ENCODE measurements at regions not wholly inside any gene's neighbourhood (a gene's known extent, or its start where the extent isn't known, plus 50 kb on each side); places are given as distances from the start of the nearest gene placed in this dataset.

DNA sequence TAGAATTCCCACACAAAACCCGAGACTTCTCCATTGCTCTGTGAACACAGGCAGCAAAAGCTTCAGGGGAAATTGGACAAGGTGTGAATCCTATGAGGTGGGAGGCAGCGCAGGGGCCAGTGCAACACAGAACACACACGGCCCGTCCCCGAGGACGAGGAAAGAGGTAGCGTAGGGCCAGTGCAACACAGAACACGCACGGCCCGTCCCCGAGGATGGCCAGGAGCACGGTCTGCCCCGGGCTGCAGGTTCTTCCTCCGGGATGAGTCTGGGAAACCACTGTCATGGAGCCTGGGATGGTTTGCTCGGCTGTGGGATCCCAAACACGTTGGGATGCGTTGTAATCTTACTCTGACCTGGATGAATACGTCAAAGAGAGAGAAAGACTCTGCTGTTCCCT, 432.1 kb downstream of the GLRX3 start:
- no peaks in the 10 kb centered on the region for H3K27me3 ChIP-seq (ENCODE audit: control insufficient read depth, insufficient read depth, low read length)
- H3K9ac ChIP-seq (ENCODE audit: low read depth, low read length), result no peak overlapping the region
- no peaks in the 10 kb centered on the region for H3K4me1 ChIP-seq (ENCODE audit: control insufficient read depth, insufficient read depth, low read length)
- H3K4me3 ChIP-seq (ENCODE audit: low read depth, low read length), result no peak overlapping the region
- no peaks in the 10 kb centered on the region for H3K36me3 ChIP-seq (ENCODE audit: control insufficient read depth, insufficient read depth, low read length)
- no peaks in the 10 kb centered on the region for H3K9me3 ChIP-seq (ENCODE audit: control insufficient read depth, insufficient read depth, low read length)

DNA sequence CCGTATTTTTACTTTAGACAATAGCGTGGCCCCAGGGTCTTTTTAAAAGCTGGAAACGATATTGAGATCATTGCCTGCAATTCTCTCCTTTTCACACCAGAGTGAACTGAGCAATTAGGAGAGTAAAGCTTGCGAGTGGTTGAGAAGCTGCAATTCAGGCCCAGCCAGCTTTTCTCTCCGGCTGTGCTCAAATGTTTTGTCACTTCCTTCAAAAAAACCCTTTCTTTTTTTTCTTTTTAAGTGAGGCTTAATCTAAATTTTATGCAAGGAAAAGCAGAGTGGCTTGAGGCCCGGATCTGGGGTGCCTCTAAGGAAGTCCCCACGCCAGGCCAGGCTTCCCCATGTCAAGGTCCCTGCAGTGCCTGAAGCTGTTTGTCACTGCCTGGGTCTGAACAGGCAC, 433.9 kb downstream of the GLRX3 start:
- H3K36me3 ChIP-seq (ENCODE audit: control insufficient read depth, insufficient read depth, low read length), result no peaks in the 10 kb centered on the region
- H3K9me3 ChIP-seq (ENCODE audit: control insufficient read depth, insufficient read depth, low read length), result no peaks in the 10 kb centered on the region
- no peak overlapping the region for H3K9ac ChIP-seq (ENCODE audit: low read depth, low read length)
- H3K4me1 ChIP-seq (ENCODE audit: control insufficient read depth, insufficient read depth, low read length), result no peaks in the 10 kb centered on the region
- H3K27me3 ChIP-seq (ENCODE audit: control insufficient read depth, insufficient read depth, low read length), result no peaks in the 10 kb centered on the region
- H3K4me3 ChIP-seq (ENCODE audit: low read depth, low read length), result no peak overlapping the region

DNA sequence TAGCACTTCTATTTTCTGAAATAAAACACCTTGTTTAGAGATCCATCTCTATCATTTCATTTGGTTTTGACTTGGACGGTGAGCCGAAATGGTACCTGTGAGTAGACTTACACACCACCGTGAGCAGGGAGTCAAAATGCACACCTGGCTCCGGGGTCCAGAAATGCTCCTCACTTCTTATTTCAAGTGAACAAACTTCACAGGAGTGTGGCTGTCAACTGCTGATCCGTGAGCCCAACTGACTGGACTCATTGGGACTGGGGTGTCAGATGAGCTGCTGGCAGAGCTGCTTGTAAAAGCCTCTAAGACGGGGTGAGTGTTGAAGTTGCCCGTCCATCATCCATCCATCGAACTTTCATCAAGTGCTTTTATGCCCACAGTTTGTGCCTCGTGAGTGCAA, 435.5 kb downstream of the GLRX3 start:
- no peaks in the 10 kb centered on the region for H3K36me3 ChIP-seq (ENCODE audit: control insufficient read depth, insufficient read depth, low read length)
- H3K4me3 ChIP-seq (ENCODE audit: low read depth, low read length), result no peak overlapping the region
- no peak overlapping the region for H3K9ac ChIP-seq (ENCODE audit: low read depth, low read length)
- H3K27me3 ChIP-seq (ENCODE audit: control insufficient read depth, insufficient read depth, low read length), result no peaks in the 10 kb centered on the region
- no peaks in the 10 kb centered on the region for H3K9me3 ChIP-seq (ENCODE audit: control insufficient read depth, insufficient read depth, low read length)
- H3K4me1 ChIP-seq (ENCODE audit: control insufficient read depth, insufficient read depth, low read length), result no peaks in the 10 kb centered on the region

DNA sequence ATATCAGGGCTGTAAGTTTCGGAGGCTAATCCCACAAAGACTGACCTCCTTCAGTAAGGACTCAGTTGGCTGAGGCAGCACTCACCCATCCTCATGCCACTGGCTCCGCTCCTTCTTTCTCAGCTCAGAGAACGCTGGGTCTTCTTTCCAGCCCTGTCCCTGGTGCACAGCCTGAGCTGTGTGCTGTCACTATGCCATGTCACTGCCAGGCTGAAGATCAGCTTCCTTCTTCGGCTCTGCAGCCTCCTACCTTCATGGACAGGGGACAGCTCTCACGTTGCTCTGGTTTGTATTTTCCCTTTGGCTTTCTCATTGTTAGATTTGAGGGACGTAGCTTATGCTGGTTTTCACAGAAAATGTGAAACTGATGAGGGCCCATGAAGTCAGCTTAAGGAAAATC, 437.3 kb downstream of the GLRX3 start:
- Histone ChIP-seq H3K4me1 (ENCODE audit: control insufficient read depth, insufficient read depth, low read length) (no peaks in the 10 kb centered on the region), H3K9ac (ENCODE audit: low read depth, low read length) (no peak overlapping the region), H3K36me3 (ENCODE audit: control insufficient read depth, insufficient read depth, low read length) (no peaks in the 10 kb centered on the region), H3K9me3 (ENCODE audit: control insufficient read depth, insufficient read depth, low read length) (no peaks in the 10 kb centered on the region), H3K27me3 (ENCODE audit: control insufficient read depth, insufficient read depth, low read length) (no peaks in the 10 kb centered on the region), H3K4me3 (ENCODE audit: low read depth, low read length) (no peak overlapping the region)

DNA sequence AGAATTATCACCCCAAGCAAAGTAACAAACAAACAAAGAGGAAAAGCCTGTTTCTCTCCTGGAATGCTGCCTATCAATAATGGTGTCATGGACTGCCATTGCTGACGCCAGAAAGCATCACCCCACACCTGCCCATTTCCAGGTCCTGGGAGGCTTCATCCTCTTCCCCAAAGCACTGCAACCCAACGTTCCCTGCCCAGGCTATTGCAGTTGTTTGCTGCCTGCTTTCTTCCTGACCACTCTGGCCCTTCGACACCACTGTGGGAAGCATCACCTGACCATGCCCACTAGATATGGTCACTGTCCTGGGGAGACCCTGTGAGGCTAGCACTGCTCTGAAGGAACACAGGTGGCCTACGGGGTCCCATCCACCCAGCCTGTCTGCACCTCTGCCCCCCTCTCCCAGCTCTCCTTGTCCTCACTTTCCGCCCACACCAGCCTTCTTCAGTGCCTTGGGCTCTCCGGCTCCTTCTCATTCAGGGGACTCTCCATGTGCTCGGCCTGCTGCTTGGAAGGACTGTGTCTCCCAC, 439.6 kb downstream of the GLRX3 start:
- no peaks in the 10 kb centered on the region for H3K27me3 ChIP-seq (ENCODE audit: control insufficient read depth, insufficient read depth, low read length)
- no peaks in the 10 kb centered on the region for H3K36me3 ChIP-seq (ENCODE audit: control insufficient read depth, insufficient read depth, low read length)
- H3K9me3 ChIP-seq (ENCODE audit: control insufficient read depth, insufficient read depth, low read length), result no peaks in the 10 kb centered on the region
- no peak overlapping the region for H3K4me3 ChIP-seq (ENCODE audit: low read depth, low read length)
- H3K4me1 ChIP-seq (ENCODE audit: control insufficient read depth, insufficient read depth, low read length), result no peaks in the 10 kb centered on the region
- no peak overlapping the region for H3K9ac ChIP-seq (ENCODE audit: low read depth, low read length)

DNA sequence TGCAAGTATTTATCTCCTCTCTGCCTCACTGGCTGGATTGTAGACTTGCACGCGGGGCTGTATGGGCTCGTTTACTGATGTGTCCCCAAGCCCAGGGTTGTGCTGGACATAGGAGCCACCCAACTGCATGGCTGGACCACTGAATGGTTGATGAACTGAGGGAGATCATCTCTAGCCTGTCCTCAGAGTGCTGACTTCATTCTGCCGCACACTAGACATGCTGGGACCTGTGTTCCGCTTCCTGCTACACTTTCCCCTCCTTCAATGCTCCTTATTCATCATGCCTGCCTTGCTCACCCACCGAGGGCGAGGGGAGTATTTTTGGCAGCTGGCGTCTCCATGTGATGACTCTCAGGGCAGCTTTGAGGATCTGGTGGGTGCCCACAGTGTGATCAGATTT, 440.2 kb downstream of the GLRX3 start:
- no peaks in the 10 kb centered on the region for H3K4me1 ChIP-seq (ENCODE audit: control insufficient read depth, insufficient read depth, low read length)
- H3K27me3 ChIP-seq (ENCODE audit: control insufficient read depth, insufficient read depth, low read length), result no peaks in the 10 kb centered on the region
- H3K9me3 ChIP-seq (ENCODE audit: control insufficient read depth, insufficient read depth, low read length), result no peaks in the 10 kb centered on the region
- H3K9ac ChIP-seq (ENCODE audit: low read depth, low read length), result no peak overlapping the region
- H3K36me3 ChIP-seq (ENCODE audit: control insufficient read depth, insufficient read depth, low read length), result no peaks in the 10 kb centered on the region
- H3K4me3 ChIP-seq (ENCODE audit: low read depth, low read length), result no peak overlapping the region

DNA sequence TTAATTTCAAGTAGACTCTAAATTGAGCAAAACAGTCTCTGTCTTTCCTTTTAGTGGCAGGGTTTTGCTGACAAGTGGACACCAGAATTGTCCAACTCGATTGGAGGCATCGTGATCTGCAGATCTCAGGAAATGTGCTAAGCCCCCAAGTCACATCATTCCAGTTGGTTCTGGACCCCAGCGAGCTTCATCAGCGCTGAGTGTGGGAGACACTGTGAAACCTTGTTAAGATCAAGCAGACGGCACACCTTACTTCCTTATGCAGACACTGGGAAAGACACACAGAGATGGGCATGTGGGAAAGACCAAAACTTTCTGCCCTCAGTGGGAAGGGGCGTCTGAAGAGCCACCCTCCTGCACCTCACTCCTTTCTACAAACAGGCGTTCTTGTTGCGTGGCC, 440.8 kb downstream of the GLRX3 start:
- Histone ChIP-seq H3K4me1 (ENCODE audit: control insufficient read depth, insufficient read depth, low read length) (no peaks in the 10 kb centered on the region), H3K9me3 (ENCODE audit: control insufficient read depth, insufficient read depth, low read length) (no peaks in the 10 kb centered on the region), H3K36me3 (ENCODE audit: control insufficient read depth, insufficient read depth, low read length) (no peaks in the 10 kb centered on the region), H3K4me3 (ENCODE audit: low read depth, low read length) (no peak overlapping the region), H3K9ac (ENCODE audit: low read depth, low read length) (no peak overlapping the region), H3K27me3 (ENCODE audit: control insufficient read depth, insufficient read depth, low read length) (no peaks in the 10 kb centered on the region)

DNA sequence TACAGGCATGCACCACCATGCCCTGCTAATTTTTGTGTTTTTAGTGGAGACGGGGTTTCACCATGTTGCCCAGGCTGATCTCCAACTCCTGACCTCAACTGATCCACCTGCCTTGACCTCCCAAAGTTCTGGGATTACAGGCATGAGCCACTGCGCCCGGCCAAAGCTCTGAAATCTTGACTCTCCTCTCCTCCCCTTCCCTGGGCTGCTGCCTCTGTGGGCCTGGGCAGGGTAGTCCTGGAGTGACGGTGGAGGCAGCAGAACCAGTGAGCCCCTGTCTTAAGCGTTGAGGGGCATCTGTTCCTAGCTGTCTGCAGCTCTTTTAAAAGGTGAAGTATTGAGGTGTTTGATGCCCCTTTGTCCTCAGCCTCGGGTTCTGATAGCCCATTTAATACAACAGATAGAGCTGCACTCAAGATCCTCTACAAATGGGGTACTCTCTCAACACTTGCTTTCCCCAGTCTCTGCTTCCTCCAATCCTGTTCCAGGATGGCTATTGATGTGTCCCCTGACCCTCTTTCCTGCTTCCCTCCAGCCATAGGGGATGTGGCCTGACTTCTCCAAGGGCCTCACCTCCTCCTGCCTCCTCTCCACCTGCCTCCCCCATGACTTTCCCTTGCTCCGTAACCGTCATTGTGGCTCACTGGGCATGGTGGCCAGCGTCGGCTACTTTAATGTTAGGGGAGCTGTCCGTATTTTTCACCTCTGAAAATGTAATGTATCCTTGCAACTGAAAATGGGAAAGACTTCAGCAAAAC, 442.5 kb downstream of the GLRX3 start:
- no peaks in the 10 kb centered on the region for H3K9me3 ChIP-seq (ENCODE audit: control insufficient read depth, insufficient read depth, low read length)
- no peak overlapping the region for H3K9ac ChIP-seq (ENCODE audit: low read depth, low read length)
- H3K27me3 ChIP-seq (ENCODE audit: control insufficient read depth, insufficient read depth, low read length), result no peaks in the 10 kb centered on the region
- H3K4me1 ChIP-seq (ENCODE audit: control insufficient read depth, insufficient read depth, low read length), result no peaks in the 10 kb centered on the region
- no peaks in the 10 kb centered on the region for H3K36me3 ChIP-seq (ENCODE audit: control insufficient read depth, insufficient read depth, low read length)
- H3K4me3 ChIP-seq (ENCODE audit: low read depth, low read length), result no peak overlapping the region

DNA sequence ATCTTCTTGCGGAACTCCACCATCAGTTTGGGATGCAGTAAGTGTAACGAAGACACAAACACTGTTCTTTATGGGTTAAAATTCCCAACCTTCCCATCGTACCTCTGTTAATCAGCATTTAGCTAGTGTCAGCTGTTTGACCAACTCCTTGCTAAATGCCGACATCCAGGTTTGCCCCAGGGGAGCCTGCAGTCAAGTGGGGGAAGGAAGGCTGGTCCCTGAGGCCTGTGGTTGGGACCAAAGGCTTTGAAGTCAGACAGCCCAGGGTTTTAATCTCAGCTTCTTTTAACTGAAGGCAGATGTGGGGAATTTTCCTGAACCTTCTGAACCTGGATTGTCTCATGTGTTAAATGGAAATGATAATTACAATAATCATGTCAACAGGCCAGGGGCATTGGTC, 443.7 kb downstream of the GLRX3 start:
- no peak overlapping the region for H3K4me3 ChIP-seq (ENCODE audit: low read depth, low read length)
- no peaks in the 10 kb centered on the region for H3K27me3 ChIP-seq (ENCODE audit: control insufficient read depth, insufficient read depth, low read length)
- no peaks in the 10 kb centered on the region for H3K4me1 ChIP-seq (ENCODE audit: control insufficient read depth, insufficient read depth, low read length)
- no peaks in the 10 kb centered on the region for H3K36me3 ChIP-seq (ENCODE audit: control insufficient read depth, insufficient read depth, low read length)
- no peaks in the 10 kb centered on the region for H3K9me3 ChIP-seq (ENCODE audit: control insufficient read depth, insufficient read depth, low read length)
- H3K9ac ChIP-seq (ENCODE audit: low read depth, low read length), result no peak overlapping the region

DNA sequence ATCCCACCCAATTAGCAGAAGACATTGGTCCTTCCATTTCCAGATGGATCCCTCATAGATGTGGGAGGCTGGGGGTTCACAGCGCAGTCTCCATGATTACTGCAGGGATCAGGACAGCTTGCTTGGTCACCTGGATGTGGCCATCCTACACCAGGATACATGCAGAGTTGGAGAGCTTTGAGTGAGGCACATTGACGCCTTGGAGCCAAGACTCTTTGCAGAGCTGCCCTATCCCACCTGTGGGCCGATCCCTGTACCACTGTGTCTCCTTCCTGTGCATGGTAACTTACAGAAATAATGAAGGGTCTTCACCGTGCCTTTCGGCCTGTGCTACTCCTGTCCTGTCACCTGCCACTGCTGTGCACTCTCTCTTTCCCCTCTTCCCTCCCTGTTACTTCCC, 444.8 kb downstream of the GLRX3 start:
- Histone ChIP-seq H3K36me3 (ENCODE audit: control insufficient read depth, insufficient read depth, low read length) (no peaks in the 10 kb centered on the region), H3K4me1 (ENCODE audit: control insufficient read depth, insufficient read depth, low read length) (no peaks in the 10 kb centered on the region), H3K9me3 (ENCODE audit: control insufficient read depth, insufficient read depth, low read length) (no peaks in the 10 kb centered on the region)

DNA sequence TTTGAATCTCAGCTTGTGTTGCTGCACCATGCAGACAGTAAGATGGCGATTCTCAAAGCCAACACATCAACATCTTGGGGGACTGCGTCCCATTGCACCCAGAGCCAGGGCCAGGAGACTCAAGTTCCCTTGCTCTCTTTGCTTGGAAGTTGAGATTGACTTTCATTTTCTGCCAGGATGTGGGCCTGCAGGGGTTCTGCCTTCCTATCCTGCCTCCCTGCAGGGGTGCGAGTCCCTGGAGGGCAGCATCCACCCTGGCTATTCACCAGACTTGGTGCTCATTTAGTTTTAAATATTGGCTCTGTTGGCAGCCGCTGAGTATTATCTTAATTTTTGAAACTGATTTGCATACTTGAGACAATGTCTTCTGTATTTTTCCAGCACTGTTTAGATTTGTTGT, 451.5 kb downstream of the GLRX3 start:
- no peaks in the 10 kb centered on the region for H3K9me3 ChIP-seq (ENCODE audit: control insufficient read depth, insufficient read depth, low read length)
- no peak overlapping the region for H3K4me3 ChIP-seq (ENCODE audit: low read depth, low read length)
- H3K36me3 ChIP-seq (ENCODE audit: control insufficient read depth, insufficient read depth, low read length), result no peaks in the 10 kb centered on the region
- peaks cover 9% of the 10 kb centered on the region for H3K4me1 ChIP-seq (ENCODE audit: control insufficient read depth, insufficient read depth, low read length)
- H3K9ac ChIP-seq (ENCODE audit: low read depth, low read length), result no peak overlapping the region
- H3K27me3 ChIP-seq (ENCODE audit: control insufficient read depth, insufficient read depth, low read length), result no peaks in the 10 kb centered on the region

More for the DNA sequence above, 444.8 kb downstream of the GLRX3 start:
- Histone ChIP-seq H3K4me3 (ENCODE audit: low read depth, low read length) (no peak overlapping the region), H3K27me3 (ENCODE audit: control insufficient read depth, insufficient read depth, low read length) (no peaks in the 10 kb centered on the region), H3K9ac (ENCODE audit: low read depth, low read length) (no peak overlapping the region)

DNA sequence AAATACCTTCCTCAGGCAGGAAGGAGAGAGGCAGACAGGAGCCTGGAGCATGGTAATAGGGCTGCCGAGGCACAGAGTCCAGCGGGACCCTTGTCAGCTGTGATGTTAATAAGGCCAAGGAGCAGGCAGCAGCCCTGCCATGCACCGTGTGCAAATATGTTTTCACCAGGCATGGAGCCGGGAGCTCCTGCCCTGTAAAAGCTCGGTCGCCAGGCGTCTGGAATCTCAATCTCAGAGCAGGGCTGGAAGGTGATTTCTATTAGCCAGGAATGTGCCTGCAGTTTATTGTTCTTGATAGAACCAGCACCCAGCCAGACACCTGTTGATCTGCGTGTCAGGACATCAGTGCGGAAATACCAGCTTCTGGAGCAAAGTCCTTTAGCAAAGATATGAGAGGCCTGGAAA, 469.8 kb downstream of the GLRX3 start:
- H3K27me3 ChIP-seq (ENCODE audit: control insufficient read depth, insufficient read depth, low read length), result no peaks in the 10 kb centered on the region
- H3K9ac ChIP-seq (ENCODE audit: low read depth, low read length), result no peak overlapping the region
- no peak overlapping the region for H3K4me3 ChIP-seq (ENCODE audit: low read depth, low read length)
- no peaks in the 10 kb centered on the region for H3K4me1 ChIP-seq (ENCODE audit: control insufficient read depth, insufficient read depth, low read length)
- H3K9me3 ChIP-seq (ENCODE audit: control insufficient read depth, insufficient read depth, low read length), result no peaks in the 10 kb centered on the region
- H3K36me3 ChIP-seq (ENCODE audit: control insufficient read depth, insufficient read depth, low read length), result no peaks in the 10 kb centered on the region
